HG02610 (cell line): ENCODE measurements at regions not wholly inside any gene's neighbourhood (a gene's known extent, or its start where the extent isn't known, plus 50 kb on each side); places are given as distances from the start of the nearest gene placed in this dataset.

Experiments used
- ATAC-seq: cut with Tn5 transposase; IDR thresholded peaks from one replicate; pipeline ENCODE4 v1.9.1; 2021; ENCODE audit warnings: mild to moderate bottlenecking, moderate library complexity; ENCODE audit not compliant: unreplicated experiment

- ATAC-seq, result no peak
Measured at GRCh38 chr4:18559492-18559891, 537.9 kb upstream of the LCORL start.

- no peak for ATAC-seq
Measured at GRCh38 chr4:18556402-18556801, 534.8 kb upstream of the LCORL start.

DNA sequence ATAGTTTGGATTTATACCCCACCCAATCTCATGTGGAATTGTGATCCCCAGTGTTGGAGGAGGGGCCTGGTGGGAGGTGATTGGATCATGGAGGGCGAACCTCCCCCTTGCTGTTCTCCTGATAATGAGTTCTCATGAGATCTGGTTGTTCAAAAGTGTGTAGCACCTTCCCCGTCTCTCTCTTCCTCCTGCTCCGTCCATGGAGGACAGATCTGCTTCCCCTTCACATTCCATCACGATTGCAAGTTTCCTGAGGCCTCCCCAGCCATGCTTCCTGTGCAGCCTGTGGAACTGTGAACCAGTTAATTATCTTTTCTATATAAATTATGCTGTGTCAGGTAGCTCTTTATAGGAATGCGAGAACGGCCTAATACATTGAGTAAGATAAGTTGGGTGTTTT lies 518.8 kb upstream of the LCORL start:
- ATAC-seq, result no peak

DNA sequence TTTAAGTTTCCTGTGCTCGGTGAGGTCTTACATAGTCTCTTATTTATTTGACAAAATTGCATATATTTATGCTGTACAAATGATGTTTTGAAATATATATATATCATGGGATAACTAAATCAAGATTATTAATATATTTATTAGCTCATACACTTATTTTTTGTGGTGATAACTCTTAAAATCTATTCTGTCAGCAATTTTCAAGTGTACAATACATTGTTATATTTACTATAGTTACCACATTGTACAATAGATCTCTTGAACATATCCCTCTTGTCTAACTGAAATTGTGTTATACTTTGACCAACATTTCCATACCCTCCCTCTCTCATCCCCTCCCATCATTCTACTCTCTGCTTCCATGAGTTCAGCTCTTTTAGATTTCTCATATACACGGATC lies 516.6 kb upstream of the LCORL start:
- ATAC-seq, result no peak

DNA sequence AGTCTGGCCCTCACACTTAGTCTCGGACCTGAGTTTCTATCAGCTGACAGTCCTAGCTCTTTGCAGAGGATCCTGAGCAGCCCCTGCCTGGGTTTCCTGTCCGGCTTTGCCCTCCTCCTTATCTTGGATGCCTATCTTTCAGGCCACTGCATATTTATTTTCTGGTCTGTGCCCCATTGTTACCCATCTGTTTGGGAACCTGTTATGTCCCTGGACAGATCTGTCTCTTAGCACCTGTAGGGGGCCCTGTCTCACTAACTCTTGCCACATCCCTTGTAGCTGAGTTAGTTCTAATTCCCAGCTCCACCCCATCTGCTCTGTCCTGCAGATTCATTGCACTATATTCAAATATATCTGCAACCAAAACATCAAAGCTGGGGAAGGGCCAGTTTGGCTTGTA lies 514.9 kb upstream of the LCORL start:
- no peak for ATAC-seq

DNA sequence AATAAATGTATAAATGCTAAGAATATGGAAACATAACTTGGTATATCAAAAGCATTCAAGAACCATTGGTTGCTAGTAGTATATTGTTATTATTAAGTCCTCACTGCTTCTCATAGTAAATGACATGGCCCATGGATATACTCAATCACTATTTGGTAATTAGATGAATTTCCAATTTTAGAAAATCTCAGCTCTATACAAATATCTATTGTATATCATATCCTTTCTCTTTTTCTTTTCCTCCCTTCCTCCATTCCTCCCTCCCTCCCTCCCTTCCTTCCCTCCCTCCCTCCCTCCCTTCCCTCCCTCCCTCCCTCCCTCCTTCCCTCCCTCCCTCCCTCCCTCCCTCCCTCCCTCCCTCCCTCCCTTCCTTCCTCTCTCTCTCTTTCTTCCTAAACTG lies 514.4 kb upstream of the LCORL start:
- ATAC-seq, result no peak

GRCh38 chr4:18533262-18533775 lies 511.8 kb upstream of the LCORL start:
- no peak for ATAC-seq

DNA sequence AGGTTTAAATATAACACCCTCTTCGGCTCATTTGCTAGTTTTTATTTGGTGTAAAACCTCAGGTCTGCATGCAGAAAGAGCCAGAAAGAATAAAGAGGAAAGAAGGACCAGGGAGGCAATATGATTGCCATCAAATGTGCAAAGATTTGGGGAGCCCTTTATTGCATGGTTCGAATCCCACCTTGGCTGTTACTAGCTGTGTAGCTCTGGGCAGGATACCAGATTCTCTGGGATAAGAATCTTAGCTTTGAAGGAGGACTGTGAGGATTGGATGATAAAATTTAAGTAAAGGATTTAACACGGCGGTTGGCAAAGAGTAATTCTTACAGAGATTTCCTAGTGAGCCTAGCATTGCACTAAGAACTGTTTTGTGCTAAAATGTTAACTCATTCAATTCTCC lies 510.2 kb upstream of the LCORL start:
- ATAC-seq, result no peak

DNA sequence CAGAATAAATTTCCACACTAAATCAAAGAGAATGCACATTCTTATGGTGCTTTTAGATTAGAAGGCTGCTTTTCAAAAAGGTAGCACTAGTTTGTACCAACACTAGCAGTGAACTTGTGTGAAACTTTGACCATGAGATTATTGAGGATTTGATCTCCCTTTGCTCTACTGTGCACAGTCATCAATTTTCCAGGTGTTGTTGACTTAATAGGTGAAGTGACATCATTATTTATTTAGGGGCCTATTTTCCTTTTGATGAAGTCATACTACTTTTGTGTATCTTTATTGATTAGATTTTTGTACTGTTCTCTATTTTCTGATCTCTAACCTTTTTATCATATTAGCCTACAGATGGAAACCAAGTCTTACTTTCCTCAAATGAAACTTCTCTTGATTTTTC lies 507.9 kb upstream of the LCORL start:
- ATAC-seq, result no peak

GRCh38 chr4:18524667-18525066 lies 503.1 kb upstream of the LCORL start:
- ATAC-seq, result no peak

DNA sequence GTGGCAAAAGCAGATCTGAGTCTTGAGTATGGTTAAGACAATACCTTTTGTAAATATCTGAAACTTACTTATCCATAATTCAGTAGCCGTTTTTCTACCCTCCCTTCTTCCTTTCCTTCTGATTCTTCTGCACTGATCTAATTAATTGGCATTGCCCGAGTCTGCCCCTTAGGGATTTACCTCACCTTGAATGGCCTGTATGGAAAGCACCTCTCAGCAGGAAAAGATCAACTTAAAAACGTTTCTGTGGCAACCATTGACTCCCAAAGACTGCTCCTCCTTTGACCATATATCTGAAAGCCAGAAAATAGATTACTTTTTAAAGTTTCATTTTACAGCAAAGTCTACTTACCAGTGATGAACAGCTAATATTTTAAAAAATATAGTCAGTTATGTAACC lies 496.5 kb upstream of the LCORL start:
- ATAC-seq, result no peak

- ATAC-seq, result no peak
Measured at GRCh38 chr4:18513861-18514260, 492.3 kb upstream of the LCORL start.

DNA sequence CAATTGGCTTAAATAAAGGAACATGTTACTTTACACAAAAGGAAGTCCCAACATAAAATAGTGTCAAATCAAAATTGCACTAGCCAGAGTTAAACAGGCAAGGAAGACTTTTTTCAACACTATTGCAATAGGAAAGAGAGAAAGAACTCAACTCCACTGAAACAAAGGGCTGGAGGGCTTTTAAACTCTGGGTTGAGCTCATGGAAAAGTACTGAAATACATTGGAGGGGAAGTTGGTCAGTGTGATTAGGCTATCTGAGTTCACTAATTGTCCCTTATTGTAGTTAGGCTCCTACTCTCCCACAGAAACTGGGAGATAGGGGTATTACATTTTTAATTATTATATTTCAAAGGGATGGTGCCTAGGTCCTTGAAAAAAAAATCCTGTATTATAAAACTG lies 491.2 kb upstream of the LCORL start:
- ATAC-seq, result no peak

DNA sequence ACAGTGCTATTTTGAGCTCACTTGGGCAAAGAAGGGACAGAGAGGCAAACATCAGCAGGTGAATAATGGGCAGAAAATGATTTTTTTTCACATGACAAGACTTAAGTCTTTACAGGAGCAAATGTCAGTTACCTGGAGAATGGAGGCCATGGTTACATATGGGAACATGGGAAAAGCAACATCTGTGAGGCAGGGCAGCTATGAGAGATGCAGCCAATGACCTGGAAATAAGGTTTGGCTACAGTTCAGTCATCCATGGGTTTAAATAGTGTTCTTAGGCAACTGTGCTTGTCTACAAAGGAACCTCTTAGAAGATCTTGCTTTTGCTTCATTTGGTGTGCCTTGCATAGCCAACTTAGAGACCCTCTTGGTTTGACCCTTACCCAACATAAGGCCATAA lies 490.2 kb upstream of the LCORL start:
- no peak for ATAC-seq

DNA sequence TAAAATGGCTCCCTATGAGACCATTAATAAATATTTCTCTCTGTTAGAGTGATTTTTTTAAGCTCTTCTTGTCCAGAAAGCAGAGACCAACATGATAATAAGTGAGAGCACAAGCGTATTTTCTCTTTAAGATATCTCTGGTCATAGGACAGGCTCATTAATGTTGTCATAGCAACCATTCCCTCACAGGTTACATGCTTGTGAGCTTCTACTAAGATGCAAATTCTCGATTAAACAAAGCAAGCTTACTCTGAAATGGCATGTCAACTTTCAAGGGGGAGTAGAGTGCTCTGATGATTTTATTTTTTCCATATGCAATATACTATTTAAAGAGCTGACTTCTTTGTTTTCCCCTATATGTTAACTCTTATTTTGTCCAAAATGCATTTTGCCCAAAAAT lies 487.2 kb upstream of the LCORL start:
- no peak for ATAC-seq

DNA sequence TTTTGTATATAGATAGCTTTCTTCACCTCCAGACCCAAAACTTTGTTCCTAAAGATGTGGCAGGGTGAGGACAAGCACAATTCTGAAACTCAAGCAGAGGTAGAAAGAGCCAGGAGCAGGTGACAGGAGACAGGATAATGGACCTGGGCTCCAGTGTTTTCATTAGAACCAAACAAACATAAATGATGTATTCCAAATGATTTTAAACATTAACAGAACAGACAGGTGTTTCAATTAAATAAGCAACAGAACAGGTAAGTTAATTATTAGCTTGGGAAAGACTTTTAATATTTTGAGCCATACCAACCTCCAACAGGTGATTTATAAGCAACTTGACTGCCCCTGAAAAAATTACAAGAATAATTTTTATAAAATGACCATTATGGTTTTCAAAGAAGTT lies 459.4 kb upstream of the LCORL start:
- no peak for ATAC-seq

DNA sequence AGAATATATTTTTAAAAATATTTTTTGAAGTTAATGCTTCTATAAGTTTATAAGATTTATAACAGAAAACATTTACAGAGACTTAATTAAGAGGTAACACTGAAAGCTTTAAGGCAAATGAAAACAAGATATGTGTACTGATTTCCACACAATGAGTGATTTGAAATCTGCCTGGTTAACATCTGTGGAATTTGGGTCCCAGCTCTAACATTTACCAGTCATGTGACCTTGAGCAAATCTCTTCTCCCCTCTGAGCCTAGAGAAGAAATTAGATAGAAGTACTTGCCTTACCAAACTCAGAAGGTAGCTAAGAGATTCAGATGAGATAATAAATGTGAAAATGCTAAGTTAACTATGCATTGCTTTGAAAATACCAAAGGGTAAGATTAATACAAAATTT lies 458.8 kb upstream of the LCORL start:
- no peak for ATAC-seq

- ATAC-seq, result no peak
Measured at GRCh38 chr4:18479825-18480224, 458.3 kb upstream of the LCORL start.

- ATAC-seq, result no peak
Measured at GRCh38 chr4:18463987-18464559, 442.5 kb upstream of the LCORL start.

GRCh38 chr4:18458465-18458864 lies 436.9 kb upstream of the LCORL start:
- no peak for ATAC-seq

GRCh38 chr4:18454349-18454748 lies 432.8 kb upstream of the LCORL start:
- no peak for ATAC-seq

DNA sequence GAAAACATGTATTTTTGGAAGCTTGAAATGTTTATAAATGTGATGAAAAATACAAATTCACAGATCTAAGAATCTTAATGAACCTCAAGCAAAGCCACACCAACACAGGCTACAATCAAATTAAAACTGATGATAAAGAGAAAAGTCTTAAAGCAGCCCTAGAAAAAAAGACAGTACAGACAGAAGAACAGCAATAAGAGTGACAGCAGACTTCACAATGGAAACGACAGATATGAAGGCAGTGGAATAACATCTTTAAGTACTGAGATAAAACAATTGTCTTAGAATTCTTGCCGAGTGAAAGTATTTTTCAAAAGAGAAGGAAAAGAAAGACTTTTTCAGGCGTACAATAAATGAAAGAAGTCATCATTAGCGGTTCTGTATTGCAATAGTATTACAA lies 423.6 kb upstream of the LCORL start:
- ATAC-seq, result no peak

DNA sequence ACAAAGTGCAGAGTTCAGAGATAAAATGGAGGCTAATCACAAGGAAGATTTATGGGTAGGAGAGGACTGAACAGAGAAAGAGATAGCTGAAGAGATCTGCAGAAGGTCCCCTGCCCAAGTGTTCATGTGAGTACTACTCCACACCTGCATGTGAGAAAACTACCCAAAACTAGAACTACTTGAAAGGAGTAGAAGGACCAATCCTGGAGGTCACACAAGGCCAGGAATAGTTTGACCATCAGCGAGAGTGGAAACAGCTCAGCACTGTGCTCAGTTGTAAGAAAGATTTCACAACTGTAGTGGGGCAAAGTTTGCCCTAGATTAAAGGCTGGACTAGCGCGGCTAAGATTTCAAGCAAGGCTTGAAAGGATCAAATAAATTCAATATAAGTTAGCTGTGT lies 422.7 kb upstream of the LCORL start:
- ATAC-seq, result no peak

GRCh38 chr4:18442957-18443356 lies 421.4 kb upstream of the LCORL start:
- ATAC-seq, result no peak
